Ectodermal cell (in vitro differentiated cells): ENCODE measurements at regions not wholly inside any gene's neighbourhood (a gene's known extent, or its start where the extent isn't known, plus 50 kb on each side); places are given as distances from the start of the nearest gene placed in this dataset.

Experiments used
- H3K27ac ChIP-seq: 2 replicates; pipeline ENCODE4 v1.7.0; 2013; ENCODE audit warnings: mild to moderate bottlenecking, low read depth, low read length; ENCODE audit not compliant: insufficient read depth, poor library complexity, severe bottlenecking
- H3K27me3 ChIP-seq: 2 replicates; pipeline ENCODE4 v1.7.0; 2013; ENCODE audit warnings: mild to moderate bottlenecking, low read length; ENCODE audit not compliant: insufficient read depth, control insufficient read depth, poor library complexity, severe bottlenecking
- H3K36me3 ChIP-seq: one replicate; pipeline ENCODE4 v1.7.0; 2013; ENCODE audit warnings: low read length; ENCODE audit not compliant: control insufficient read depth, insufficient read depth
- H3K4me1 ChIP-seq: one replicate; pipeline ENCODE4 v1.7.0; 2013; ENCODE audit warnings: low read length; ENCODE audit not compliant: control insufficient read depth, insufficient read depth
- H3K4me3 ChIP-seq: 2 replicates; pipeline ENCODE4 v1.7.0; 2013; ENCODE audit warnings: low read depth, low read length, control low read depth; ENCODE audit not compliant: insufficient read depth
- H3K9me3 ChIP-seq: 2 replicates; pipeline ENCODE4 v1.7.0; 2013; ENCODE audit warnings: mild to moderate bottlenecking, low read length, moderate library complexity; ENCODE audit not compliant: control insufficient read depth
- WGBS, 2 experiments: methylation state at CpG; one replicate each; pipeline ENCODE4 v1.1.7; 2013; ENCODE audit warnings: missing lambda C conversion rate in 2 of 2; 5-methylcytosine and 5-hydroxymethylcytosine counted together

DNA sequence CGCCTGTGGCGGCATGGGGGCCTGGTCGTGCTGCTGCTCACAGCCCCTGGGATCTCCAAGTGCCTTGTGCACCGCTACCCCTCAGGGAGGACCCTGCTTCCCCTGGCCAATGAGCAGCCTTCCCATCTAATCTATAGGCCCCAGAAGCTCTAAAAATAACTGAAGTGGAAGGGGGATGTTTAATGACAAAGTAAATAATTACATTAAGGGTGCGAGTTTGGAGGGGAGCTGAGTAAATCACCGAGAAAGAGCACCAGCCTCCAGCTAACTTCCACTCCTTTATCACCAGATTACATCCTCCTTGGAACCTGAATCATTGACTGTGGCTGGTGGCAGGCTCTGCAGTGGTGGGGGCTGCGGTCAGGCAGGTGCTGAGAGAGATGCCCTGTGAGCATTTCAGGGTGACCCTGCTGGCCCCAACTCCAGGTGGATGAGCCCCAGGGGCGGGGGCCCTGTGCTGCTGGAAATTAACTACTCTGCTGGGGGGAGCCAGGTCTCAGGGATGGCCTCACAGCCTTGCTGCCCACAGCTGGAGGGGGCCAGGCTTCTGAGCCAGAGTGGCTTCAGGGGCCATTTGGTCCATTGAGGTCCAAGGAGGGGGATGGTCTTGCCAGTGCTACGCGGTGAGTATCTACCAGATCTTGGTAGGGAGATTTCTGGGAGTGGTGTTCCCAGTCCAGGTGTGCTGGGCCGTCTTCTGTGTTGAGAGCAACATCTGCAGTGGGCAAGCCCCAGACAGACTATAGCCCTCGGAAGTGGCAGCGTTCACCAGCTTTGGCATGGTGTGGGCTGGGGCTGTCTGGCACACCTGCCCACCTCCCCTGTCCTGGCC lies 74.2 kb downstream of the GLI2 start:
- Histone ChIP-seq H3K27ac (no peak overlapping the region), H3K27me3 (no peaks in the 10 kb centered on the region), H3K36me3 (peaks cover 5% of the 10 kb centered on the region), H3K4me1 (no peaks in the 10 kb centered on the region), H3K9me3 (no peaks in the 10 kb centered on the region), H3K4me3 (no peak overlapping the region)
- 84 to 86% methylated on average over 13 of the region's 13 CpGs for whole genome bisulfite sequencing, 2 experiments

DNA sequence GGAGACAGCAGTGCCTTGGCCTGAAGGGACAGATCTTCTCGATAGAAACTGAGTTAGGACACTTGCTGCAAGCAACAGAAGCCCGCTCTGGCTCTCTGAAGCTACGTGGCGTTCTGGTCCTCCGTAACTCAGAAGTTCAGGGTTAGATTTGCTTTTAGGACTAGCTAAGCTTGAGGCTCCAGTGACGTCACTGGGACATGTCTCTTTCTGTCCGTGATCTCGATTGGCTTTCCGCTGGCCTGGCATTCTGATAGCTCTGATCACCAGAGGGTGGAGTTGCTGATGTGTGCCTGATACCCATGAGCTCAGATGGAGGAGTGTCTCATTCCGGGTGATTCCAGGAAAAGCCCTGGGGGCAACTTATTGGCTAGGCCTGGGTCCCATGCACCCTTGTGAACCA lies 75.0 kb downstream of the GLI2 start:
- Histone ChIP-seq H3K4me1 (no peaks in the 10 kb centered on the region), H3K36me3 (peaks cover 5% of the 10 kb centered on the region), H3K27ac (no peak overlapping the region), H3K9me3 (no peaks in the 10 kb centered on the region), H3K4me3 (no peak overlapping the region), H3K27me3 (no peaks in the 10 kb centered on the region)
- 96% methylated on average over 10 of the region's 10 CpGs for WGBS, 2 experiments

DNA sequence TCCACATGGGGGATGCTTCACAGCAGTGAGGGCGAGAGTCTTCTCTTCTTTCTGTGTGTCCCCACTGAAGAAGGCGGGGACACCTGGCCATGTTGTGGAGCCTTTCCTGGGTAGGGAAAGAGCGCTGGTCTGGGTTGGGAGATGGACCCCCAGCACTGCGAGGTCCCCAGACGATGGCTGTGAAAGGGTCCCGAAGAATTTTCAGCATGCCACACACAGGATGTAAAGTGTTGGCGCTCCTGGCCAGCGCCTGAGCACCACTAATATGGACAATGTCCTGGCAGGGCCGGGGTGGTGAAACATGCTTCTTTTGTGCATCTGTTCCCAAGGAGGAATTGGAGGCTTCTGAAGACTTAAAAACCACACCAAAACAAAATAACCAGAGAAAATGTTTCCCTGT lies 77.2 kb downstream of the GLI2 start:
- H3K36me3 ChIP-seq, result peaks cover 5% of the 10 kb centered on the region
- WGBS, 2 experiments, result 94 to 97% methylated on average over 9 of the region's 9 CpGs

DNA sequence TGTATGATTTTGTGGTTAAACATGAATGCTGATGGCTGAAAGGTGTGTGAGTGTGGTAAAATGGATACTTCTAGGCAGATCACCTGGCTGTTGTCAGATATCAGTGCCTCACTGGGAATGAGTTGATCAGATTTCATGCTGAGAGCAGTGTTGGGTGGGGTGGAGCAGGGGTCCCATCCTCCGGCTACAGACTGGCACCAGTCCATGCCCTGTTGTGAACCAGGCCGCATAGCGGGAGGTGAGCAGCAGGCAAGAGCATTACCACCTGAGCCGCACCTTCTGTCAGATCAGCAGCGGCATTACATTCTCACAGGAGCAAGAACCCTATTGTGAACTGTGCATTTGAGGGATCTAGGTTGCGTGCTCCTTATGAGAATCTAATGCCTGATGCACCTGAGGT lies 78.7 kb downstream of the GLI2 start:
- H3K4me1 ChIP-seq, result peaks cover under 1% of the 10 kb centered on the region
- no peaks in the 10 kb centered on the region for H3K9me3 ChIP-seq
- whole genome bisulfite sequencing, 2 experiments, result 96 to 98% methylated on average over 6 of the region's 6 CpGs
- no peak overlapping the region for H3K4me3 ChIP-seq
- H3K36me3 ChIP-seq, result peaks cover 5% of the 10 kb centered on the region
- H3K27me3 ChIP-seq, result no peaks in the 10 kb centered on the region
- no peak overlapping the region for H3K27ac ChIP-seq

More for the DNA sequence above, 77.2 kb downstream of the GLI2 start:
- H3K4me1 ChIP-seq, result no peaks in the 10 kb centered on the region
- H3K27me3 ChIP-seq, result no peaks in the 10 kb centered on the region
- no peak overlapping the region for H3K27ac ChIP-seq
- no peak overlapping the region for H3K4me3 ChIP-seq
- H3K9me3 ChIP-seq, result no peaks in the 10 kb centered on the region

DNA sequence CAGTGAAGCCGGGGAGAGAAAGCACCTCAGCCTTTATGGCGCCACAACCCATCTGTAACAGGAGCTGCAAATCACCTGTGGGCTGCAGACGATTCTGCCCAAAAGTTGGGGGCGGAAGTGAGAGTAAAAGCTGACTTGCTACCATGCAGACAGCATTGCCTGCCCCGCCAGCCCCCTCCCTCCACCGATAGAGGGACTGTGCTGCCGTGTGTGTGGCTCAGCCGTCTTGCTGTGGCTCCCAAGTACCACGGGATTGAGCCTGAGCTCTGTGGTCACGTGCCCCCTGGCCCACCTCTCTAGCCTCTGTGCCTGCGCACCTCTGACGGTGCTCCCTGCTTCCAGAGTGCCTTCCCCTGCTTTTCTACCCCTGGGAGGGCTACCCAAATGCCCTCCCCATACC lies 79.6 kb downstream of the GLI2 start:
- 91% methylated on average over 12 of the region's 12 CpGs for WGBS, 2 experiments

DNA sequence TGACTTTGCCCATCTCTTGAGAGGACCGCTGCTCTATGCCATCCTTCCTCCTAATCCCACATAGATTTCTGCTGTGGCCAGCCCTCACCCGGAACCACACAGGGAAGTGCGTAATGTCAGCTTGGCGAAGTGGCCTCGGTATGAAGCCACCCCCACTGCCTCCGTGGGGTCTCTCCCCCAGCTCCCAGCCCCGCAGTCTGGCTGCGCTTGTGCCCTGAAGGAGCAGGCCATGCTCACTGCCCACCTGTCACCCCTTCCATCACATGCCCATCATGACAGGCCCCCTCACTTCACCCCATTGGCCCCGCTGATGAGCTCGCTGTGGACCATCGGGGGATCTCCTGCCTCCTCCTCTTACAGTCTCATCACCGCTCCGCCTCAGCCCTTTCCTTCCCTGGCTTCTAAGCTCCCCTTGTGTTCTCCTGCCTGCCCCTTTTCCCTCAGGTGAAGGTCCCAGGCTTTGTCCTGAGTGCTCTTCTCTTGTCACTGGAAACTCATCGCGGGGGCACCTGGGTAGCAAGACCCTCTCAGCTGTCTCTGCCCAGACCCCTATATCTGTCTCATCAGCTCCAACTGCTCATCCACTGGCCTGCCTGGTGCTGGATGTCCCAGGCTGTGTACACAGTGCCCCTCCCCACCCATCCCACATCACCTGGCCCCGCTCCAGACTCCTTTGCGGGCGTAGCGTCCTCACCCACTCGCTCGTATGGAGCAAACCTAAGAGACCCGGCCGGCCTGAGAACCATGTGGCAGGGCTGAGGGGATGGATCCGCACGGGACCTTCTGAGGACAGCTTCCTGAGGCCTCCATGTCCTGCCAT lies 81.7 kb downstream of the GLI2 start:
- 94% methylated on average over 25 of the region's 25 CpGs for WGBS, 2 experiments
- H3K27ac ChIP-seq, result no peak overlapping the region

More for the DNA sequence above, 79.6 kb downstream of the GLI2 start:
- H3K9me3 ChIP-seq, result no peaks in the 10 kb centered on the region
- no peaks in the 10 kb centered on the region for H3K27me3 ChIP-seq
- peaks cover 8% of the 10 kb centered on the region for H3K4me1 ChIP-seq
- H3K36me3 ChIP-seq, result peaks cover 5% of the 10 kb centered on the region
- no peak overlapping the region for H3K27ac ChIP-seq
- no peak overlapping the region for H3K4me3 ChIP-seq

DNA sequence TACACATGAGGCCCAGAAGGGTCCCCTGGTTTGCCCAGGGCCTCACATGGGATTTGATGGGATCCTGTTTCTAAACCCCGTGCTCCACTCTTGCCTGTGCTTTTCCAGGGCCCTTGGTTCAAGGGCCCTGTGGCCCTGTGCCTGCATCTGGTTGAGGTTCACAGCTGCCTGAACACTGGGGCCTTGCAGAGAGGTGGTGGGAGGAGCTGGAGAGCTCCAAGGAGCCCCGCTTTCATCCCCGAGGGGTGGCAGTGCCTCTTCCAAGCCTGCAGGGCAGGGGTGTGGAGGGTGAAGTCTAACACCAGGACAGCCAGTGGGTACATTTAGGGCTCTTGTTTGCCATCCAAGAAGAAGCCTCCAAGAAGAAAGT lies 82.3 kb downstream of the GLI2 start:
- no peaks in the 10 kb centered on the region for H3K9me3 ChIP-seq
- no peaks in the 10 kb centered on the region for H3K27me3 ChIP-seq
- H3K4me3 ChIP-seq, result no peak overlapping the region
- peaks cover 19% of the 10 kb centered on the region for H3K4me1 ChIP-seq
- WGBS, 2 experiments, result 91 to 94% methylated on average over 3 of the region's 3 CpGs
- no peak overlapping the region for H3K27ac ChIP-seq
- H3K36me3 ChIP-seq, result peaks cover 4% of the 10 kb centered on the region

More for the DNA sequence above, 81.7 kb downstream of the GLI2 start:
- H3K4me3 ChIP-seq, result no peak overlapping the region
- H3K9me3 ChIP-seq, result no peaks in the 10 kb centered on the region
- H3K4me1 ChIP-seq, result peaks cover 19% of the 10 kb centered on the region
- no peaks in the 10 kb centered on the region for H3K27me3 ChIP-seq
- H3K36me3 ChIP-seq, result peaks cover 5% of the 10 kb centered on the region

DNA sequence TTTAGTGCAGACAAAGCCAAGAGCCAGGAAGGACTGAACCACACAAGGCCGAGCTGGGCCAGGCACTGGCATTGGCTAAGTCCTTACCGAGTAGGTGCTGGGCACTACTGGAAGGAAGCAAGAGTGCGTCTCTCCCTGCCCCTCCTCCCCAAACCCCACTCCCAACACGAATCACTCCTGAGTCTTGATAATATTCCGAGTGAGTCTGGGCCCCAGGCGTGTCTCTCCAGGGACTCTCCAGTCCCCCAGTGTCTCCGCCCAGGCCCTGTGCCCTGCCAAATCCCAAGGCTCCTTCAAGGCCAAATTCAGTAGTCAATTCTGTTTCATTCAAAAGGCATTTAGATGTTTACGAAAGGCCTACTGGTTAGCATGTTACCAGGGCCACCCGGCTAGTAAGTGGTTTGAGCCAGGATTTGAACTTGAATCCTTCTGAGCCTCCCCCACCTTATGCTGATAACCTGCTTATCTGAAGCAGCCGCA lies 82.8 kb downstream of the GLI2 start:
- H3K4me3 ChIP-seq, result no peak overlapping the region
- H3K4me1 ChIP-seq, result peaks cover 19% of the 10 kb centered on the region
- no peaks in the 10 kb centered on the region for H3K27me3 ChIP-seq
- H3K27ac ChIP-seq, result no peak overlapping the region
- no peaks in the 10 kb centered on the region for H3K9me3 ChIP-seq
- H3K36me3 ChIP-seq, result no peaks in the 10 kb centered on the region
- 88% methylated on average over 10 of the region's 10 CpGs for WGBS, 2 experiments

DNA sequence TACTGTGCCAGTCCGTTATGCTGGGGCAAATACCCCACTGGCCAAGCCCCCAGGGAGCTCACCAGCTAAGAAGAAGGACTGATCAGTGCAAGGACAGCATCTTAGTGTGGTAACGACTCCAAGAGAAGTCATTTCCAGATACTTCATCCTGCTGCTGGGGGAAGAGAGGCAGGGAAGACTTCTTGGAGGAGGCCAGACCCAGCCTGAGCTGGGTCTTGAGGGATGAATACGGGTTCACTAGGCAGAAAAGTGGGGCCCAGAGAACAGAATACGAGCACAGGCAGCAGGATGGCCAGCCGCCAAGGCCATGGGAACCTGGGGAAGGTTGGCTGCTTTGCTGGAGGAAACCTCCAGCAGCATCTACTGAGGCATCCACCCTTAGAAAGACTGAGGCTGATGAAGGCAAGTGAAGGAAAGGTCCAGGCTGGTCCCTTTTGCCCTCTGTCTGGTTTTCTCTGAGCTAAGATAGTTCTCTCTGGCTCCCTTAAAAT lies 84.1 kb downstream of the GLI2 start:
- 88% methylated on average over 5 of the region's 5 CpGs for WGBS, 2 experiments
- H3K27ac ChIP-seq, result no peak overlapping the region
- H3K9me3 ChIP-seq, result no peaks in the 10 kb centered on the region

More for the DNA sequence above, 84.1 kb downstream of the GLI2 start:
- Histone ChIP-seq H3K27me3 (no peaks in the 10 kb centered on the region), H3K4me3 (no peak overlapping the region), H3K4me1 (peaks cover 19% of the 10 kb centered on the region), H3K36me3 (no peaks in the 10 kb centered on the region)
